Keratinocyte (primary cell): ENCODE measurements at regions not wholly inside any gene's neighbourhood (a gene's known extent, or its start where the extent isn't known, plus 50 kb on each side); places are given as distances from the start of the nearest gene placed in this dataset.

ENCODE experiments used
- DNase-seq: peaks from one replicate; pipeline ENCODE4 v3.0.0-alpha.2; 2011; ENCODE audit warnings: low read depth, missing footprints, low spot score
- FAIRE-seq: peaks from 2 replicates; lab custom pipeline; 2011; peaks lifted over from hg19 to GRCh38; lab: Jason Lieb, UNC
- H2AFZ ChIP-seq: 2 replicates; pipeline ENCODE4 v1.6.0; 2012; ENCODE audit warnings: low read length, control low read depth, inconsistent platforms; ENCODE audit not compliant: control insufficient read depth
- H3K27ac ChIP-seq: 2 replicates; pipeline ENCODE4 v1.5.1; 2011; ENCODE audit warnings: low read length; ENCODE audit not compliant: control insufficient read depth, insufficient read depth
- H3K27me3 ChIP-seq: 3 replicates; pipeline ENCODE4 v1.6.0; 2011; ENCODE audit warnings: low read length; ENCODE audit not compliant: control insufficient read depth, insufficient read depth; ENCODE audit errors: extremely low read depth
- H3K36me3 ChIP-seq, 2 experiments: 2 replicates in 1 of 2; 3 replicates in 1 of 2; pipeline ENCODE4 v1.5.1; 2011; ENCODE audit warnings: low read length in 2 of 2, mild to moderate bottlenecking in 1 of 2; ENCODE audit not compliant: control insufficient read depth in 2 of 2, insufficient read depth in 2 of 2; ENCODE audit errors: extremely low read depth in 1 of 2
- H3K4me1 ChIP-seq: 3 replicates; pipeline ENCODE4 v1.5.1; 2011; ENCODE audit warnings: low read length; ENCODE audit not compliant: control insufficient read depth, insufficient read depth; ENCODE audit errors: extremely low read depth
- H3K4me2 ChIP-seq: 3 replicates; pipeline ENCODE4 v1.6.0; 2011; ENCODE audit warnings: low read depth, low read length; ENCODE audit not compliant: control insufficient read depth, insufficient read depth; ENCODE audit errors: extremely low read depth
- H3K4me3 ChIP-seq, 3 experiments: fragments of 200-600 bp in 1 of 3; sonication (generic) in 1 of 3; 2 replicates in 2 of 3; 3 replicates in 1 of 3; pipeline ENCODE4 v1.5.1; 2011 to 2016; ENCODE audit warnings: low read length in 3 of 3, mild to moderate bottlenecking in 3 of 3, control low read depth in 2 of 3, inconsistent platforms in 1 of 3, low read depth in 1 of 3, mixed read lengths in 1 of 3, mixed run types in 1 of 3, moderate library complexity in 1 of 3; ENCODE audit not compliant: control insufficient read depth in 2 of 3, insufficient read depth in 2 of 3; ENCODE audit errors: extremely low read depth in 1 of 3
- H3K79me2 ChIP-seq: 2 replicates; pipeline ENCODE4 v1.6.0; 2012; ENCODE audit warnings: low read length; ENCODE audit not compliant: control insufficient read depth, insufficient read depth
- H3K9ac ChIP-seq: 3 replicates; pipeline ENCODE4 v1.6.0; 2011; ENCODE audit warnings: low read length; ENCODE audit not compliant: control insufficient read depth, insufficient read depth; ENCODE audit errors: extremely low read depth
- H3K9me1 ChIP-seq: 3 replicates; pipeline ENCODE4 v1.6.0; 2011; ENCODE audit warnings: low read length; ENCODE audit not compliant: control insufficient read depth, insufficient read depth; ENCODE audit errors: extremely low read depth
- H3K9me3 ChIP-seq: 2 replicates; pipeline ENCODE4 v1.5.1; 2012; ENCODE audit warnings: low read depth, low read length; ENCODE audit not compliant: control insufficient read depth
- H4K20me1 ChIP-seq: 3 replicates; pipeline ENCODE4 v1.6.0; 2011; ENCODE audit warnings: low read length; ENCODE audit not compliant: control insufficient read depth, insufficient read depth; ENCODE audit errors: extremely low read depth
- EZH2 ChIP-seq: IDR thresholded peaks from one replicate; pipeline ENCODE4 v1.6.1; 2012; ENCODE audit warnings: inconsistent platforms, mild to moderate bottlenecking, low read length, moderate library complexity
- dilution Hi-C: fragments of 300-500 bp; cut with MboI; formaldehyde crosslinking; loops from one replicate; pipeline ENCODE4 v1.7.0; 2020; ENCODE audit warnings: low sequenced_read_pairs; ENCODE audit not compliant: extremely low pct_ligation_motif_present
- TF ChIP-seq, protein P1 (sequence below), 3 experiments: IDR thresholded peaks in 1 of 3; conservative IDR thresholded peaks in 1 of 3; optimal IDR thresholded peaks in 1 of 3; 2 replicates in 2 of 3; 3 replicates in 1 of 3; pipeline versions ENCODE3 to v1.5.1; 2011; ENCODE audit warnings: low read length in 3 of 3, mild to moderate bottlenecking in 3 of 3, moderate library complexity in 2 of 3, control low read depth in 1 of 3, inconsistent platforms in 1 of 3; ENCODE audit not compliant: insufficient read depth in 2 of 3; ENCODE audit errors: extremely low read depth in 1 of 3

DNA sequence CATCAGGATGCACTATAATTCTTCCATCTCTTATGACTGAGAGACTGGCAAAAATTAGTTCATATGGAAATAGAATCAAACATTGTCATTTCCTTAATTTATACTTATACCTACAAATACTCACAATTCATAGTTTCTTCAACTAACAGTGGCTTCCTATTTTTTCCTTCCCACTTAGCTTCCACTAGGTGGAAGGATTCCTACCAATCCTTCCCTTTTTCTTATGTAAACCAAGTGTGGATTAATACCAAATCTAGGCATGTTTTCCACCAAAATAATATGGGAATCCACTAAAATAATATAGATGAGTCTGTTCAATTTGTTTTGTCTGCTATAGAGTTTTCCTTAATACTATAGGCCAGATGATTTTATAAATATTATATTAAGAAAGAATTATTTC, 1537.1 kb downstream of the PLA2G4A start:
- Histone ChIP-seq H3K27ac (no peak overlapping the region), H3K27me3 (no peaks in the 10 kb centered on the region), H3K9me3 (no peaks in the 10 kb centered on the region), H2AFZ (no peak overlapping the region), H3K4me1 (no peaks in the 10 kb centered on the region), H3K4me2 (no peak overlapping the region), H3K79me2 (no peaks in the 10 kb centered on the region), H3K9ac (no peak overlapping the region), H3K9me1 (no peaks in the 10 kb centered on the region), H3K36me3 (no peaks in the 10 kb centered on the region), H4K20me1 (no peaks in the 10 kb centered on the region), H3K4me3 (no peak overlapping the region)
- no peak for DNase-seq
- no peak for TF ChIP-seq EZH2
- TF ChIP-seq, protein P1, sequence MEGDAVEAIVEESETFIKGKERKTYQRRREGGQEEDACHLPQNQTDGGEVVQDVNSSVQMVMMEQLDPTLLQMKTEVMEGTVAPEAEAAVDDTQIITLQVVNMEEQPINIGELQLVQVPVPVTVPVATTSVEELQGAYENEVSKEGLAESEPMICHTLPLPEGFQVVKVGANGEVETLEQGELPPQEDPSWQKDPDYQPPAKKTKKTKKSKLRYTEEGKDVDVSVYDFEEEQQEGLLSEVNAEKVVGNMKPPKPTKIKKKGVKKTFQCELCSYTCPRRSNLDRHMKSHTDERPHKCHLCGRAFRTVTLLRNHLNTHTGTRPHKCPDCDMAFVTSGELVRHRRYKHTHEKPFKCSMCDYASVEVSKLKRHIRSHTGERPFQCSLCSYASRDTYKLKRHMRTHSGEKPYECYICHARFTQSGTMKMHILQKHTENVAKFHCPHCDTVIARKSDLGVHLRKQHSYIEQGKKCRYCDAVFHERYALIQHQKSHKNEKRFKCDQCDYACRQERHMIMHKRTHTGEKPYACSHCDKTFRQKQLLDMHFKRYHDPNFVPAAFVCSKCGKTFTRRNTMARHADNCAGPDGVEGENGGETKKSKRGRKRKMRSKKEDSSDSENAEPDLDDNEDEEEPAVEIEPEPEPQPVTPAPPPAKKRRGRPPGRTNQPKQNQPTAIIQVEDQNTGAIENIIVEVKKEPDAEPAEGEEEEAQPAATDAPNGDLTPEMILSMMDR (optimal IDR thresholded peaks at IDR 0.05 in 1 of 3, IDR thresholded peaks at IDR 0.05 in 1 of 3, conservative IDR thresholded peaks at IDR 0.05 in 1 of 3; ENCODE audit: extremely low read depth in 1 of 3, insufficient read depth in 2 of 3, low read length in 3 of 3), result no peak
- no peak for FAIRE-seq
- dilution Hi-C loops, result no loop called here

DNA sequence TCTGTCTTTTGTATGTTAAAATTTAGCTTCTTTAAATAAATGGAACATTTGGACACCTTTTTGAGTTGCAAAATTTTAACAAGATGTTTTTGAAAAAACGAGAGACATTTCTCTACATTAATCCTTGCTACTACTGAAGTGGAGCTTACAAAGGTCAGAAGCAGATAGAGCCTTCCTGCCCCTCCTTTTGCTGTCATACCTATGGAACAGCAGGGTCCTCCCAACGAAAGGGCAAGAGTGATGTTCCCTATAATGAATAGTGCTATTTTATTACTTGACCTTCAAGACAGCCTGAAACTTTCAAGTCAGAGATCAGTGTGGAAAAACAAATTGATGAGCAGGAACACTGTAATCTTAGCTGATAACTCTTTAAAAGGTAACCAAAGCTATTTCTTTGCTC, 1538.9 kb downstream of the PLA2G4A start:
- Histone ChIP-seq H3K4me2 (no peak overlapping the region), H4K20me1 (no peaks in the 10 kb centered on the region), H3K9me3 (no peaks in the 10 kb centered on the region), H3K9ac (no peak overlapping the region), H3K27ac (no peak overlapping the region), H2AFZ (no peak overlapping the region), H3K27me3 (no peaks in the 10 kb centered on the region), H3K36me3 (no peaks in the 10 kb centered on the region), H3K79me2 (no peaks in the 10 kb centered on the region), H3K9me1 (no peaks in the 10 kb centered on the region), H3K4me3 (no peak overlapping the region), H3K4me1 (no peaks in the 10 kb centered on the region)
- DNase-seq (no peak), FAIRE-seq (no peak)
- dilution Hi-C loops, result no loop called here
- no peak for TF ChIP-seq EZH2
- TF ChIP-seq, protein P1 (optimal IDR thresholded peaks at IDR 0.05 in 1 of 3, IDR thresholded peaks at IDR 0.05 in 1 of 3, conservative IDR thresholded peaks at IDR 0.05 in 1 of 3; ENCODE audit: extremely low read depth in 1 of 3, insufficient read depth in 2 of 3, low read length in 3 of 3), result no peak
